Pancreas (tissue), 10 donors: ENCODE measurements at regions not wholly inside any gene's neighbourhood (a gene's known extent, or its start where the extent isn't known, plus 50 kb on each side); places are given as distances from the start of the nearest gene placed in this dataset.
A peak's percentile ranks its signal among the peaks of the same experiment; 100 is the strongest.

Experiments
- ATAC-seq, 4 donors: fragments of 200-7000 bp; cut with Tn5 transposase; one replicate each; pipeline versions ENCODE4 v1.8.0 to v1.9.1; 2020; ENCODE audit warnings: mild to moderate bottlenecking in 4 of 4, moderate library complexity in 4 of 4
- DNase-seq, 6 donors: peaks; one replicate each; pipeline ENCODE4 v3.0.0-alpha.2; 2020
- FAIRE-seq: peaks from 2 replicates; lab custom pipeline; 2012; peaks lifted over from hg19 to GRCh38; lab: Jason Lieb, UNC
- H3K27ac ChIP-seq, 4 donors: fragments of 200-600 bp; sonication (generic); 1 replicate in 3 of 4; 2 replicates in 1 of 4; pipeline versions ENCODE4 v1.5.0 to v1.8.0; 2020
- H3K27me3 ChIP-seq, 4 donors: fragments of 200-600 bp; one replicate each; pipeline ENCODE4 v1.8.0; 2021
- H3K36me3 ChIP-seq, 3 donors: fragments of 200-600 bp; sonication (generic) in 1 of 3; one replicate each; pipeline versions ENCODE4 v1.5.0 to v1.8.0; 2020 to 2021
- H3K4me1 ChIP-seq, 3 donors: fragments of 200-600 bp; one replicate each; pipeline ENCODE4 v1.8.0; 2021
- H3K4me3 ChIP-seq, 4 donors: fragments of 200-600 bp; sonication (generic) in 2 of 4; one replicate each; pipeline versions ENCODE4 v1.5.0 to v1.8.0; 2020 to 2021
- H3K9me3 ChIP-seq, 4 donors: fragments of 200-600 bp; one replicate each; pipeline ENCODE4 v1.8.0; 2021
- WGBS, 2 donors: extraction: QIAGEN DNeasy Blood & Tissue Kit; methylation state at CpG; one replicate each; pipeline ENCODE4 v1.1.7; 2013; 5-methylcytosine and 5-hydroxymethylcytosine counted together
- intact Hi-C, 3 donors: fragments of 100-400 bp; cut with DNase I; formaldehyde crosslinking; loops; one replicate each; pipeline versions ENCODE4 v1.11.1 to v1.14.2; 2022
- TF ChIP-seq, protein P1 (sequence below), 4 donors: fragments of 200-600 bp; sonication (generic) in 3 of 4; IDR thresholded peaks; one replicate each; pipeline versions ENCODE4 v1.5.0 to v1.8.0; 2021; ENCODE audit warnings: antibody characterized with exemption in 4 of 4
- donor health status: healthy with polysubstance abuse.
- donor health status: DM: no; HTN: no; CAD: no; lungs with moderate emphysema.
- donor health status: DM: no; HTN: no; CAD: no.
- donor health status: control.
- donor health status: control.
- donor health status: Bipolar disorder and iron deficiency.
- donor health status: DM: yes; HTN: yes; CAD: no.
- donor health status: DM: no; HTN: no; CAD: no.
- donor health status: DM: no; HTN: no; CAD: no.
- donor health status: DM: yes; HTN: yes; CAD: no.

DNA sequence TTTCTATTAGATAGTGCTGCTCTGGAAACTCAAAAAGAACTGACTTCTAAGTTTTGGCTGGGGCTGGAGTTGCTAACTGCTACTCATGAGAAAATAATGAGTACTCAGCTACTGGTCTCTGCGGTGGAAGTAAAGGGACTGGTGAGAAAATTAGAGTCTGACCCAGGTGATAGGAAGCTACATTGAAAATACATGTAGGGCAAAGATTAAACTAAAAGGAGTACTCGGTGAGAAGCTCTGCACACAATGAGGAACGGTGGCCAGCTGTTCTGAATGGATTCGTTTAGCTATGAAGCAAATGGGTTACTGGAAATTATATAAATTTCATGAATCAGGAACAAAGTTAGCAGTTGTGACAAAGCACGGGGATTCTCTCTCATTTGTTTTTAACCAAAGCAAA, 512.9 kb upstream of the SGO1 start:
- no peak overlapping the region for H3K27ac ChIP-seq
- peak; percentile 78 to 93 (median 88) for ATAC-seq
- no peaks in the 10 kb centered on the region for H3K9me3 ChIP-seq
- H3K27me3 ChIP-seq, result no peaks in the 10 kb centered on the region
- peak in 3 of 6 donors; percentile 13 to 52 (median 14) for DNase-seq
- FAIRE-seq, result no peak
- no peak overlapping the region for H3K4me3 ChIP-seq
- H3K36me3 ChIP-seq, result no peaks in the 10 kb centered on the region
- intact Hi-C loops, result no loop called here
- H3K4me1 ChIP-seq, result peaks cover 0 to 14% (median 6%) of the 10 kb centered on the region in 3 donors
- TF ChIP-seq, protein P1, sequence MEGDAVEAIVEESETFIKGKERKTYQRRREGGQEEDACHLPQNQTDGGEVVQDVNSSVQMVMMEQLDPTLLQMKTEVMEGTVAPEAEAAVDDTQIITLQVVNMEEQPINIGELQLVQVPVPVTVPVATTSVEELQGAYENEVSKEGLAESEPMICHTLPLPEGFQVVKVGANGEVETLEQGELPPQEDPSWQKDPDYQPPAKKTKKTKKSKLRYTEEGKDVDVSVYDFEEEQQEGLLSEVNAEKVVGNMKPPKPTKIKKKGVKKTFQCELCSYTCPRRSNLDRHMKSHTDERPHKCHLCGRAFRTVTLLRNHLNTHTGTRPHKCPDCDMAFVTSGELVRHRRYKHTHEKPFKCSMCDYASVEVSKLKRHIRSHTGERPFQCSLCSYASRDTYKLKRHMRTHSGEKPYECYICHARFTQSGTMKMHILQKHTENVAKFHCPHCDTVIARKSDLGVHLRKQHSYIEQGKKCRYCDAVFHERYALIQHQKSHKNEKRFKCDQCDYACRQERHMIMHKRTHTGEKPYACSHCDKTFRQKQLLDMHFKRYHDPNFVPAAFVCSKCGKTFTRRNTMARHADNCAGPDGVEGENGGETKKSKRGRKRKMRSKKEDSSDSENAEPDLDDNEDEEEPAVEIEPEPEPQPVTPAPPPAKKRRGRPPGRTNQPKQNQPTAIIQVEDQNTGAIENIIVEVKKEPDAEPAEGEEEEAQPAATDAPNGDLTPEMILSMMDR (IDR thresholded peaks at IDR 0.05), result no peak
- WGBS, 2 donors, result 22 to 27% methylated on average over 5 of the region's 5 CpGs

DNA sequence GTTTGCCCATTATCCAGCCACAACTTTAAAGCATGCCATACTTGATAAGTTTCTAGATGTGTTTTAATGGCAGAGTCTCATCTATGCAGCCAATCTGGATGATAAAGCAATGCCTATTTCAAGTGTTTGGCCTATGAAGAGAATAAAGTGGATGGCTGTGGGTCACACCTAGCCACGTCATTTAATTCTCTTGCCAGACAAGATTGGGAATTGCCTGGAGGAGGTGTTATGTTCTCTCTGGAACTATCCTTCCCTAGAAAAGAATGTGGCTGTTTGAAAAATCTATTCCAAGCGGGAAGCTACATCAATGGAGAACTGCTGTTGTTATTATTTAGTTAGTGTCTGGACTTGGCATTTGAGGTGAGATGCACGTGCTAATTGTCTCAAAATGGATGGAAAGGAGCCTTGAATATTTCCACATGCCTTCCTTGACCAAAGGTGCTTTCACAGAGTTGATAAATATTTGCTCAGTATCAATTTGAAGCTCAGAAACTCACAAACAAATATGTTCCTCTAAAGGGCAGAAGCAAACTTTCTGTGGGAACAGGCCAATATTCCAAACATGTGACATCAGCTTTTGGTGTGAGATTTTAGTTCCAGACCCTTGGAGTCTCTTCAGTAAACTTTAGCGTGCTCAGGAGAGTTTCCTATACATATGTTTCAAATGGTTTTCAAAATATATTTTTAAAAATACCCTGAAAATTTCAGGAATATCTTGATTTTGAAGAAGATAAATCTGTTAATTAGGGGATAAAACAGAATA, 510.6 kb upstream of the SGO1 start:
- TF ChIP-seq, protein P1 (IDR thresholded peaks at IDR 0.05), result no peak
- H3K36me3 ChIP-seq, result no peaks in the 10 kb centered on the region
- DNase-seq, result no peak
- FAIRE-seq, result no peak
- H3K27me3 ChIP-seq, result no peaks in the 10 kb centered on the region
- H3K9me3 ChIP-seq, result no peaks in the 10 kb centered on the region
- ATAC-seq, result peak; percentile 21 to 58 (median 48)
- no peak overlapping the region for H3K27ac ChIP-seq
- 37 to 38% methylated on average over 4 of the region's 4 CpGs for WGBS, 2 donors
- H3K4me3 ChIP-seq, result no peak overlapping the region
- intact Hi-C loops, result no loop called here
- peaks cover 0 to 14% (median 6%) of the 10 kb centered on the region in 3 donors for H3K4me1 ChIP-seq

DNA sequence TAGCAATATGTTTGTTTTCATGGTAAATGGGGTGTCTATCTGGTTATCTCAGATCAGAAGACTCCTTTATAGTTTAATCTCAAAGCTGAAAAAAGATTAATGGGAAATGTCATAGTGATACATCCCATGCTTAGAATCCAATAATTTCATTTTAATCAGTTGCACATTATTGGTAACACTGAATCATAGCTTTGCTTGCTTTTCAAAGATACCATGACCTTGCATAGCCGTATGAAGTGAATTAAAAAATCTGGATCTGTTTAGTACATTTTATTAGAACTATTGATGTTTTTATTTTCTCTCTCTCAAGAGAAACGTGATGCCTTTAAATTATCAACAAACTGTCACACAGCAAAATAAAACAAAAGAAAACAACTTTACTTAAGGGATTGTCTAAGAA, 506.7 kb upstream of the SGO1 start:
- no peaks in the 10 kb centered on the region for H3K36me3 ChIP-seq
- peaks cover 0 to 2% (median 0%) of the 10 kb centered on the region in 3 donors for H3K4me1 ChIP-seq
- no peaks in the 10 kb centered on the region for H3K27me3 ChIP-seq
- no peak for ATAC-seq
- no peak overlapping the region for H3K27ac ChIP-seq
- intact Hi-C loops, result no loop called here
- no peak for FAIRE-seq
- DNase-seq, result no peak
- H3K4me3 ChIP-seq, result no peak overlapping the region
- TF ChIP-seq, protein P1 (IDR thresholded peaks at IDR 0.05), result no peak
- H3K9me3 ChIP-seq, result no peaks in the 10 kb centered on the region
- 41 to 61% methylated on average over 2 of the region's 2 CpGs for WGBS, 2 donors

DNA sequence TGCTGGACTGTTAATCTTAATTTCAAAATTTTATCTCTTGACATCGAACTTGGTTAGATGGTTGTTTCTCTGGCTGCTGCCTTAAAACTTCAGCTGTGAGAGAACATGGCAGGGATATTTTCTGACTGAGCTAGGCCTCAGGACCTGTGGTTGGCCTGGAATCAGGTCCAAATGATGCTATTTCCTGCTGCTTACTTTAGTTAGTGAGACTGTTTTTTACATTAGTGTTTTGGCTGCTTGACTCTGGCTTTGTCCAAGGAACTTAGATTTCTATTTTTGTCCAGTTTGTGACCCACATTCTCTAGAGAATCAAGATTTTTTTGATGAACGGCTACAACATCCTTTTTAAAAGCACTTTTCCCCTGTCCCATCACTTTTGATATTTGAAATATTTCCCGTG, 497.9 kb upstream of the SGO1 start:
- no peaks in the 10 kb centered on the region for H3K27me3 ChIP-seq
- H3K27ac ChIP-seq, result no peak overlapping the region
- peaks cover 0 to 4% (median 0%) of the 10 kb centered on the region in 3 donors for H3K4me1 ChIP-seq
- H3K9me3 ChIP-seq, result no peaks in the 10 kb centered on the region
- TF ChIP-seq, protein P1 (IDR thresholded peaks at IDR 0.05), result no peak
- FAIRE-seq (no peak), ATAC-seq (peak in 1 of 4 donors; percentile 26), DNase-seq (no peak)
- WGBS, 2 donors, result 58 to 67% methylated on average over 3 of the region's 3 CpGs
- H3K4me3 ChIP-seq, result no peak overlapping the region
- H3K36me3 ChIP-seq, result no peaks in the 10 kb centered on the region
- intact Hi-C loops, result no loop called here

DNA sequence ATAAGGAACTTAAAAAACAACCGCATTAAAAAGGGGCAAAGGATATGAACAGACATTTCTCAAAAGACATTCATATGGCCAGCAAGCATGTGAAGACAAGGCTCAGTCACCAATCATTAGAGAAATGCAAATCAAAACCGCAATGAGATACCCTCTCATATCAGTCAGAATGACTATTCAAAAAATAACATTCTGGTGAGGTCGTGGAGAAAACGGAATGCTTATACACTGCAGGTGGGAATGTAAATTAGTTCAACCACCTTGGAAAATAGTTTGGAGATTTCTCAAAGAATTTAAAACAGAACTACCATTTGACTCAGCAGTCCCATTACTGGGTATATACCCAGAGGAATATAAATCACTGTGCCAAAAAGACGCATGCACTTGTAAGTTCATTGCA, 496.6 kb upstream of the SGO1 start:
- no peak overlapping the region for H3K27ac ChIP-seq
- WGBS, 2 donors, result 68 to 76% methylated on average over 5 of the region's 5 CpGs
- DNase-seq (no peak), ATAC-seq (no peak), FAIRE-seq (no peak)
- H3K4me3 ChIP-seq, result no peak overlapping the region
- H3K36me3 ChIP-seq, result no peaks in the 10 kb centered on the region
- TF ChIP-seq, protein P1 (IDR thresholded peaks at IDR 0.05), result no peak
- intact Hi-C loops, result no loop called here
- H3K9me3 ChIP-seq, result no peaks in the 10 kb centered on the region
- H3K27me3 ChIP-seq, result no peaks in the 10 kb centered on the region
- peaks cover 0 to 4% (median 0%) of the 10 kb centered on the region in 3 donors for H3K4me1 ChIP-seq
